HUES64 (cell line): ENCODE measurements at regions not wholly inside any gene's neighbourhood (a gene's known extent, or its start where the extent isn't known, plus 50 kb on each side); places are given as distances from the start of the nearest gene placed in this dataset.
"Not testable (repeated sequence)": the region's sequence is repeated elsewhere in the genome, so short reads cannot be mapped to it uniquely, and the experiment has no call there.

ENCODE experiments used
- H3K27ac ChIP-seq: 2 replicates; pipeline ENCODE4 v1.7.0; 2013; ENCODE audit warnings: low read depth, low read length, inconsistent platforms
- H3K27me3 ChIP-seq: 2 replicates; pipeline ENCODE4 v1.6.1; 2013; ENCODE audit warnings: mild to moderate bottlenecking, low read length; ENCODE audit not compliant: insufficient read depth
- H3K36me3 ChIP-seq: 2 replicates; pipeline ENCODE4 v1.6.1; 2013; ENCODE audit warnings: mild to moderate bottlenecking, low read length; ENCODE audit not compliant: insufficient read depth
- H3K4me1 ChIP-seq: 2 replicates; pipeline ENCODE4 v1.6.1; 2013; ENCODE audit warnings: mild to moderate bottlenecking, low read length, moderate library complexity; ENCODE audit not compliant: insufficient read depth
- H3K4me3 ChIP-seq: 2 replicates; pipeline ENCODE4 v1.5.1; 2013; ENCODE audit warnings: mild to moderate bottlenecking, low read length, moderate library complexity
- H3K9ac ChIP-seq: 2 replicates; pipeline ENCODE4 v1.6.1; 2013; ENCODE audit warnings: mild to moderate bottlenecking, low read depth, low read length
- H3K9me3 ChIP-seq: 2 replicates; pipeline ENCODE4 v1.6.1; 2013; ENCODE audit warnings: low read depth, low read length; ENCODE audit not compliant: insufficient read depth
- WGBS: fragments of 150-250, 120-280 bp; methylation state at CpG from one replicate; pipeline ENCODE4 v1.1.7; 2013; ENCODE audit warnings: missing lambda C conversion rate; 5-methylcytosine and 5-hydroxymethylcytosine counted together

GRCh38 chr3:166986000-166986399, 394.1 kb downstream of the ZBBX start:
- H3K4me3 ChIP-seq = no peak overlapping the region
- no peaks in the 10 kb centered on the region for H3K9me3 ChIP-seq
- H3K9ac ChIP-seq = no peak overlapping the region
- no peaks in the 10 kb centered on the region for H3K27me3 ChIP-seq
- no peaks in the 10 kb centered on the region for H3K36me3 ChIP-seq
- no peak overlapping the region for H3K27ac ChIP-seq
- H3K4me1 ChIP-seq = 0 out of 2 replicates have a peak, but pooled peaks cover 13% of the 10 kb centered on the region

- not testable (repeated sequence) for H3K4me3 ChIP-seq, H3K9me3 ChIP-seq, H3K36me3 ChIP-seq, H3K27me3 ChIP-seq, H3K27ac ChIP-seq, H3K9ac ChIP-seq, H3K4me1 ChIP-seq
- 97% methylated on average over 36 of the region's 36 CpGs for WGBS
These were observed 404.3 kb downstream of the ZBBX start for GRCh38 chr3:166975796-166976195.

DNA sequence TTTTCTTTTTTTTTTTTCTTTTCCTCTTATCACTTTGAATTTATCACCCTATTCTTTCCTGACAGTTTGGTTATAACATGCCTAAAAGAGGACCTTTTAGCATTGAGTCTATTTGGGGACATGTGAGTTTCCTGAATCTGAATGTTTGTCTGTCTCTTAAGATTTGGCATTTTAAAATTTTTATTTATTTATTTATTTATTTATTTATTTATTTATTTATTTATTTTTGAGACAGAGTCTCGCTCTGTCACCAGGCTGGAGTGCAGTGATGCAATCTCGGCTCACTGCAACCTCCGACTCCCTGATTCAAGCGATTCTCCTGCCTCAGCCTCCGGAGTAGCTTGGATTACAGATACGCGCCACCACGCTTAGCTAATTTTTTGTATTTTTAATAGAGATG, 412.4 kb downstream of the ZBBX start:
- not testable (repeated sequence) for H3K4me3 ChIP-seq, H3K27ac ChIP-seq, H3K27me3 ChIP-seq, H3K36me3 ChIP-seq, H3K9ac ChIP-seq, H3K9me3 ChIP-seq, H3K4me1 ChIP-seq
- 97% methylated on average over 8 of the region's 8 CpGs for whole genome bisulfite sequencing

DNA sequence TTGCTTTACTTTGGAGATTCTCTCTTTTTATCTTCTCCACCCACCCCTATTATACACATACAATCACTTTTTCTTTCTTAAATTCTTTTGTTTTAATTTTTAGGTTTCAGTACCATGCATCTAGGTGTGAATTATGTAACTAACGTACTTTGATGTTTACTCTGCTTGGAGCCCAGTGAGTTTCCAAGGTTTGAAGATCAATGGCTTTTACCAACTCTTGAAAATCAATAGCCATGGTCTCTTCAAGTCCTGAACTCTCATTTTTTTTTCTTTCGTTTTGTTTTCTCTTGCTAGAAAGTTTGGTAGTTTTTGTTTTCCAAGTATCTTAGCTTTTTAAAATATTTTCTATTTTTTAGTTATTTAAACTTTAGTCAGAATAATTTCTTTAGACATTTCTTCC, 417.2 kb downstream of the ZBBX start:
- Histone ChIP-seq H3K4me1 (no peaks in the 10 kb centered on the region), H3K27ac (no peak overlapping the region), H3K36me3 (no peaks in the 10 kb centered on the region), H3K9ac (no peak overlapping the region), H3K9me3 (no peaks in the 10 kb centered on the region), H3K27me3 (no peaks in the 10 kb centered on the region), H3K4me3 (no peak overlapping the region)
- 95% methylated on average over 1 of the region's 2 CpGs for WGBS

DNA sequence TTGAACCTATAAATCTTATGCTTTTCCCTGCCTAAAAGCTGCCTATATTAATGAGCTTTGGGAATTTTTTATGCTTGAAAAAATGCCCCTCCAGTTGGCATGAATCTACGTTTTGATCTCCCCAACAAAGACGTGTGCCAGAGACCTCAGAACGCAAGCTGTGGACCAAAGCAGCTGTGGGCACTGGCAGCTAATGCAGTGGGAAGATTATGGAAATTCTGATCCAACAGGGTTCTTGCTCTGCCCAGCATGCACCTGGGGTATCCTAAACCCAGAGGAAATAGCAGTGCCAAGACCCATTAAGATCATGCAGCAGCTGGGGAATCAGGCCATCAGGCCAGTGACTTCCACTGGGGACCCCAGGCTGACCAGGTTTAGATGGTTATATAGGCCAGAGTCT, 423.0 kb downstream of the ZBBX start:
- H3K4me3 ChIP-seq = no peak overlapping the region

DNA sequence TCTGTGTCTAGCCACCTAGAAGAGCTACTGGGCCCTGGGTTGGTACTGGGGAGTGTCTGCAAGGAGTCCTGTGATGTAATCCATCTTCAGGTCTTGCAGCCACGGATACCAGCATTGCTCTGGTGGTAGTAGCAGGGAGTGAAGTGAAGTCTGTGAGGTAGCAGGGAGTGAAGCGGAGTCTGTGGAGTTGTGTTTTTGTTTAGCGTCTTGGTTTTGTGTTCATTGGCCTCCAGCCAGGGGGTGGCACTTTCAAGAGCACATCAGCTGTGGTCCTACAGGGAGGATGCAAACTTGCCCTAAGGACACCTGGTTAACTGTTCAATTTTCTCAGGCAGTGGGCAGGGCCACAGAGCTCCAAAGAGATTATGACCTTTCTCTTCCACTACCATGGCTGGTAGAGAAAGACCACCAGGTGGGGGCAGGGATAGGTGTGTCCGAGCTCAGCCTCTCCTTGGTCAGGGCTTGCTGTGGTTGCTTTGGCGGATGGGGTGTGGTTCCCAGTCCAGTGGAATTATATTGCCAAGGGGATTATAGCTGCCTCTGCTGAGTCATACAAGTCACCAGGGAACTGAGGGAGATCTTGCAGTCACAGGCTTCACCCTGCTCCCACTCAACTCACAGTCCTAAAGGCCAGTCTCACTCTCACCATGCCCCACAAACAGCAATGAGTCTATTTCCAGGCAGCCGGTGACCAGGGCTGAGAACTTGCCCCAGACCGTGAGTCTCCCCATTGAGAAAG, 424.7 kb downstream of the ZBBX start:
- Histone ChIP-seq H3K4me3 (no peak overlapping the region), H3K27ac (no peak overlapping the region), H3K9ac (no peak overlapping the region), H3K27me3 (no peaks in the 10 kb centered on the region), H3K4me1 (no peaks in the 10 kb centered on the region), H3K9me3 (no peaks in the 10 kb centered on the region), H3K36me3 (no peaks in the 10 kb centered on the region)
- WGBS = 95% methylated on average over 7 of the region's 7 CpGs

More for the DNA sequence above, 423.0 kb downstream of the ZBBX start:
- Histone ChIP-seq H3K9ac (no peak overlapping the region), H3K27me3 (no peaks in the 10 kb centered on the region), H3K4me1 (no peaks in the 10 kb centered on the region), H3K27ac (no peak overlapping the region), H3K36me3 (no peaks in the 10 kb centered on the region), H3K9me3 (no peaks in the 10 kb centered on the region)
- WGBS = 94% methylated on average over 3 of the region's 3 CpGs

DNA sequence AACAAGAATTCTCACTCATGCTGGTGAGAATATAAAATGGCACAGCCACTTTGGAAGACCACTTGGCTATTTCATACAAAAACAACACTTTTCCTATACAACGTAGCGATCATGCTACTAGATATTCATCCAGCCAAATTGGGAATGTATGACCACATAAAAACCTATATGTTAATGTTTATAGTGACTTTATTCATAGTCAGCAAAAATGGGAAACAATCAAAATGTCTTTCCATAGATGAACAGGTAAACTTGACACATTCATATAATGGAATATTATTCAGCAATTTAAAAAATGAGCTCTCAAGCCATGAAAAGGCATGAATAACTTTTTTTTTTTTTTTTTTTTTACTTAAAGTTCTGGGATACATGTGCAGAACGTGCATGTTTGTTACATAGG, 445.2 kb downstream of the ZBBX start:
- WGBS = 85% methylated on average over 2 of the region's 3 CpGs
- no peaks in the 10 kb centered on the region for H3K9me3 ChIP-seq
- H3K27ac ChIP-seq = no peak overlapping the region
- H3K9ac ChIP-seq = no peak overlapping the region
- H3K4me3 ChIP-seq = no peak overlapping the region
- no peaks in the 10 kb centered on the region for H3K36me3 ChIP-seq
- no peaks in the 10 kb centered on the region for H3K4me1 ChIP-seq
- H3K27me3 ChIP-seq = no peaks in the 10 kb centered on the region

DNA sequence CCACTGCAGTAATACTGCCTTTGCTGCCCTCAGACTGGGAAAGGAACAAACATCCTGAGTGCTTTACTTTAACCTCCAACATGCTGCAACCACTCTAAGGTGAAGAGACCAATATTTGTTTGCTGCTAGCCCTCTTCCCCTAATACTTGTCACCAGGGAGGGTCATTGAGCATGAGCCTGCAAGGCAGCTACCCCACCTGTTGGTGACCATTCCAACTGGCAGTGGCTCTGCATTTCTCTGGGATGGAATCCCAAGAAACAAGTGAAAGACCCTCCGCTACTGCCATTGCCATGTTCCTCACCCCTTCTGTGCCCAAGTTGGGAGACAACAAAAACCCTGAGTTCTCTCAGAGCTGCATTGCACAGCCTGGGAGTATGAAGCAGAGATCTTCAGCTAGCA, 462.7 kb downstream of the ZBBX start:
- H3K27me3 ChIP-seq = no peaks in the 10 kb centered on the region
- H3K9me3 ChIP-seq = no peaks in the 10 kb centered on the region
- no peaks in the 10 kb centered on the region for H3K36me3 ChIP-seq
- H3K4me3 ChIP-seq = no peak overlapping the region
- H3K9ac ChIP-seq = no peak overlapping the region
- H3K4me1 ChIP-seq = no peaks in the 10 kb centered on the region
- H3K27ac ChIP-seq = no peak overlapping the region
- WGBS = 90% methylated on average over 1 of the region's 1 CpG

- no peaks in the 10 kb centered on the region for H3K36me3 ChIP-seq
- H3K27ac ChIP-seq = no peak overlapping the region
- H3K9ac ChIP-seq = no peak overlapping the region
- H3K4me3 ChIP-seq = no peak overlapping the region
- H3K27me3 ChIP-seq = no peaks in the 10 kb centered on the region
- no peaks in the 10 kb centered on the region for H3K9me3 ChIP-seq
- no peaks in the 10 kb centered on the region for H3K4me1 ChIP-seq
These were observed 477.7 kb downstream of the ZBBX start for GRCh38 chr3:166902374-166902773.

DNA sequence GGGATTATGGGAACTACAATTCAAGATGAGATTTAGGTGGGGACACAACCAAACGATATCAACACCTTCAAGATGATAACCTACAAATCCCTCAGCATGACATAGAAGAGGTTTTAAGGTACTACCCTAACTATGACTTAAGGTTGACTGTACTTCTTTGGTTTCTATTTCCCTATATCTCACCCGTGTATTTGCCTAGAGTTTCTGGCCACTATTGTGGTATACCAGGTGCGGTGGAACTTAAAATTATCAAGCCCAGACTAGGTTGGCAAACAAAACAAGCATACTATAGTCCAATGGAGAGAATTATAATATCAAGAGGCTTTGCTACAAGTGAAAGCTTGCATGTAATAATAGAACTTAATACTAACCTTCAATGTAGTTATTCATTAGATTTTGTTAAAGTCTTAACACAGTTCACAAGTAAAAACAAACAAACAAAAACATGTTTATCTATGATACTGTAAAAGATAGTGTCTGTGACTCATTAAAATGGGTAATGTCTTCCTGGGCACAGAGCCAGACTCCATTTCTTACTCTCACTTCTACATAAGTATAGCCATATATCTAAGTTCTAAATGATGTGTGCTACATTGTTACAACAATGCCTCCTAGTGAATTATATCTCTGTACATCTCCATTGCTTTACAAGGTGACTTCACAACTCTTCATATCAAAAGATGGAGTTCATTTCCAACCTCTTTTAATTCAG, 479.1 kb downstream of the ZBBX start:
- Histone ChIP-seq H3K36me3 (no peaks in the 10 kb centered on the region), H3K9ac (no peak overlapping the region), H3K27me3 (no peaks in the 10 kb centered on the region), H3K27ac (no peak overlapping the region), H3K4me3 (no peak overlapping the region), H3K9me3 (no peaks in the 10 kb centered on the region), H3K4me1 (no peaks in the 10 kb centered on the region)
- WGBS = 96% methylated on average over 3 of the region's 3 CpGs

- Histone ChIP-seq H3K27me3 (no peaks in the 10 kb centered on the region), H3K4me3 (no peak overlapping the region), H3K9ac (no peak overlapping the region), H3K27ac (no peak overlapping the region), H3K36me3 (no peaks in the 10 kb centered on the region), H3K9me3 (no peaks in the 10 kb centered on the region), H3K4me1 (no peaks in the 10 kb centered on the region)
- WGBS = 92% methylated on average over 1 of the region's 1 CpG
These were observed 482.3 kb downstream of the ZBBX start for GRCh38 chr3:166897811-166898210.
